HG03060 (cell line): ENCODE measurements at regions not wholly inside any gene's neighbourhood (a gene's known extent, or its start where the extent isn't known, plus 50 kb on each side); places are given as distances from the start of the nearest gene placed in this dataset.

ENCODE experiments used
- ATAC-seq: cut with Tn5 transposase; IDR thresholded peaks from one replicate; pipeline ENCODE4 v1.9.1; 2021; ENCODE audit warnings: low read depth, moderate number of reproducible peaks; ENCODE audit not compliant: unreplicated experiment

DNA sequence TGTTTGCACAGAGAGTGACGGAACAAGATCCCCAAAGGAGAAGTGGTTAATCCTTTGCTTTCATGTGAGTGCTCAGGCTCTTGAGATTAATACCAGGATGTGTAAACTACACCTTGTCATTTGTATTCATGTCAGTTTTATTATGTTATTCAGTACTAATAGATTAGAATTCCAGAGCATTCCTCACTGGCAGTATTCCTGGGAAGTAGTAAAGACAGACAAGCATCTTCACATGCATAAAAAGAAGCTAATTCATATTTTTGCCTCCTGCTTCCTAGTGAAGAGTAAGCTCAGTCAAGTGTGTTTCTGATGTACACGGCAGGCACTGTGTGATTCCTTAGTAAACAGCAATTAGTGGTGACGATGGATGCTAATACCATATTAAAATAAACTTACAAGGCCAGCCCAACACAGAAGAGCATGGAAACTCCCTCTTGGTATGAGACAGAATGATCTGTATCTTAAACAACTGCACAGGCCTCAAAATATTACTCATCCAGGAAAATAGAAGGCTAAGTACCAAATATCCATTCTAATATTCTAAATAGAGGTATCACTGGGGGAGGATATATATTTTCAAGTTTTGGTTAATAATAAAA, 336.8 kb upstream of the MCTP2 start:
- ATAC-seq = no peak

DNA sequence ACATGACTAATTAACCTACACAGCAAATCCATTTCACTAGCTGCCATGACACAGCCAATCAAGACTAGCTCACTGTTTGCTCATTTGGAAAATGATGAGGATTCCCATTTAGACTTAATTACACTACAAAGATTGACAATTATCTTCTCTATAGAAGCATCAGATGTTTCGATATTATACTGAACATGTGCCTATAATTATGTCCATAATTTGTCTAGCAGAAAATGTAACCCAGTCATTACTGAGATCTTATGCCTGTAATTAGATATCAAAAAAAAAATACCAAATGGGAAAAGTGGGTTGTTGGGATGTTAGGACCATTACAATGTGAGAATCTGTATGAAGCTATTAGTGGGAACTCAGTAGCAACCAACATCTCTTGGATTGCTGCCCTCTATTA, 344.2 kb upstream of the MCTP2 start:
- no peak for ATAC-seq

- no peak for ATAC-seq
Observed at GRCh38 chr15:93882779-93883178, 348.6 kb upstream of the MCTP2 start.

- no peak for ATAC-seq
Observed at GRCh38 chr15:93882141-93882540, 349.2 kb upstream of the MCTP2 start.

DNA sequence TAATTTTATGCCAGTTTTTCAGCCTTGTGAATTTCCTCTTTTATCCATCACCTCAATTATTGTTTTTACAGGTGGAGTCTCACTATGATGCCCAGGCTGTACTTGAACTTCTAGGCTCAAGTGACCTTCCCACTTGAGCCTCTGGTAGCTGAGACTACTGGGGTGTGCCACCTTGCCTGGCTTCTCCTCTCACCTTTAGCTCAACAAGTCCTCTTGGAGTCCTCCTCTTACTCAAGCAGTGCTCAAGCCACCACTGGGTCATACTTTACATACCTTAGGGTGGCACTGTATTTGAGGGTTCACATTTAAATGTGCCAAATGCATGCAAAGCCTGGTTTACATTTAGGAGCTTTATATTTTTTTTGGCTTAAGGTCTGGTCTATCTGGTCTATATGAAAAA, 350.1 kb upstream of the MCTP2 start:
- no peak for ATAC-seq

DNA sequence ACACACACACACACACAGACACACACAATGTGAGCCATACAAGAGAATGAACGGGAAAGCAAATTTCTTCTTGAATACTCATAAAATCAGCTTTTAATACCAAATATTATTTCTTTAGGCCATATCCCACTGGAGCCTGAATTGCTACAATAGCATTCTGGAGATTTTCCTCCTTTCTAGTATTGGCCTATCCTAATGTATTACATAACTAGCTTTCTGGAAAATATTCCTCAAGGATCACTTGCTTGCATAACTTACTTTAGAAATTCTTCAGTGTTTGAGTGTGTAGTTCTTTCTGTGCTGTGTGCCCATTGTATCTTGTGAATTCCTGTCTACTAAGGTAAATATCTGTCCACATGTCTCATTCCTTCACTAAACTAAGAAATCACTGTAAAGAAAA, 351.0 kb upstream of the MCTP2 start:
- no peak for ATAC-seq

DNA sequence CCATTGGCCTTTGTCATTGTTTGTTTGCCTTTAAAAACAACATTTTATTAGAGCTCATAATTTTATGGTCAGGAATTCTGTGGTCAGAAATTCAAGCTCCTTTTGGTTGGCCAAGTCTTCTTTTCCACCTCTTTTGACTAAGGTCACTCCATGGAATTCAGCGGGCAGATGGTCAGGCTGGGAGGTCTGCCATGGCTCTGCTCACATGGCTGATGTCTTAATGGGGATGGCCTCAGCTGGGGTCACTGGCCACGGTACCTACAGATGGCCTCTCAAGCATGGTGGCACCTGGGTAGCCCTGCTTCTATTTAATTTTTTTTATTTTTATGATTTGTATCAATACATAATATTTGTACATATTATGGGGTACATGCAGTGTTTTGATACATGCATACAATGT, 360.8 kb upstream of the MCTP2 start:
- ATAC-seq = no peak

DNA sequence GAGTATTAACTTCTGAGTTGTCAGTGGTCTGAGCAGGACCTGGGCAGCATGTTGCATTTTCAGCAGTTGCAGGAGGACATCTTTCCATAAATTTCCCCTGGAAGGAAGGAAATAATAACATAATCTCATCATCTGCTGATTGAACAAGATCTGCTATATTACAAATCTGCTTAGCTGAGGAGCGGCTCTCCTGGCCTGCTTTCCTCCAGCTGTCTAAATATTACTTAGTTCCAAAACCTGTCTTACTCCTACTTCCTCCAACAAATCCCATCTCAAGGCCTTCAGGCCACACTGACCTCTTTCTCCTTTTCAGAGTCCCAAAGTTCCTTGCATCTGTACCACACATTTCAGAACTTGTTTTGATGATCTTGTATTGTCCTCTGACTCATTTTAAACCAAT, 364.4 kb upstream of the MCTP2 start:
- ATAC-seq = no peak

- no peak for ATAC-seq
Observed at GRCh38 chr15:93866476-93866875, 364.9 kb upstream of the MCTP2 start.

DNA sequence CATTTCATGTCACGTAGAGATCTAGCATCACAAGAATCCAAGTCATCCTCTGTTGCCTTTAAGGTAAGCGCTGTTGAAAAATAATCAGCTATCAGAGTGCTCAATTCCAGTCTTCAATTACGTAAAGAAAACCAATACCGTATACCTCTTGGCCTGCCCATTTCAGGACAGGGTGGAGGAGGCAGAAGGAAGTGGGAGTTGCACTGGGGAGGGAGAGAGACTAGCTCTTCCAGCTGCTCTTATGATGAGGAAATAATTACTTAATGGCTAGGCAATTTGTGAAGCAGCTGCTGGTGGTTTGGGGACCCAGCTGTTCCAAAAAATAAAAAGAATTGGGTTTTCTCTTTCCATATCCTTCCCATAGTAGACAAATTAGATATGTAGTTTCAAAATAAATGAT, 365.8 kb upstream of the MCTP2 start:
- no peak for ATAC-seq

GRCh38 chr15:93862791-93863190, 368.6 kb upstream of the MCTP2 start:
- ATAC-seq = no peak

GRCh38 chr15:93861956-93862741, 369.2 kb upstream of the MCTP2 start:
- no peak for ATAC-seq

DNA sequence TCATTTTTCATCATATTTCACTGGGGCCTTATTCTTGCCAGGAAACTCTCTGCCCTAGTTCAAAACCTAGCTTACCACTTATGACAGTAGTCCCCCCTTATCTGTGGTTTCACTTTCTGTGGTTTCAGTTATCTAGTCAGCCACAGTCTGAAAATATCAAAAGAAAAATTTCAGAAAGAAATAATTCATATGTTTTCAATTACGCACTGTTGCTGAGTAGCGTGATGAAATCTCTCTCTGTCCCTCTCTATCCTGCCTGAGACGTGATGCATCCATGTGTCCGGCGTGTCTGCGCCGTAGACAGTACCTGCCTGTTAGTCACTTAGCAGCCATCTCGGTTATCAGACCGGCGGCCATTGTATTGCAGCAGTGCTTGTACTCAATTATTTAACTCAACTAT, 369.9 kb upstream of the MCTP2 start:
- ATAC-seq = no peak

- ATAC-seq = no peak
Observed at GRCh38 chr15:93860701-93861100, 370.7 kb upstream of the MCTP2 start.

DNA sequence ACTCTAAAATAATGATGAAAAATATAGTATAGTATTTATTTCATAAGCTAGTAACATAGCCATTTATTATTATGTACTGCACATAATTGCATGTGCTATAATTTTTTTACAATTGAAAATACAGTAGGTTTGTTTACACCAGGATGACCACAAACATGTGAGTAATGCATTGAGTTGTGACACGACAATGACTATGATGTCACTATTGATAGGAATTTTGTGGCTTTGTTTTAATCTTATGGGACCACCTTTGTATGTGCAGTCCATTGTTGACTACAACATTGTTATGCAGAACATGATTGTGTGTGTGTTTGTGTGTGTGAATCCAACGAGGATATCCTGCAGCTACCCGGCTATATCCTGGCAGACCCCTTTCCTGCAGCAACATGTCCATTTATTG, 372.2 kb upstream of the MCTP2 start:
- ATAC-seq = no peak

DNA sequence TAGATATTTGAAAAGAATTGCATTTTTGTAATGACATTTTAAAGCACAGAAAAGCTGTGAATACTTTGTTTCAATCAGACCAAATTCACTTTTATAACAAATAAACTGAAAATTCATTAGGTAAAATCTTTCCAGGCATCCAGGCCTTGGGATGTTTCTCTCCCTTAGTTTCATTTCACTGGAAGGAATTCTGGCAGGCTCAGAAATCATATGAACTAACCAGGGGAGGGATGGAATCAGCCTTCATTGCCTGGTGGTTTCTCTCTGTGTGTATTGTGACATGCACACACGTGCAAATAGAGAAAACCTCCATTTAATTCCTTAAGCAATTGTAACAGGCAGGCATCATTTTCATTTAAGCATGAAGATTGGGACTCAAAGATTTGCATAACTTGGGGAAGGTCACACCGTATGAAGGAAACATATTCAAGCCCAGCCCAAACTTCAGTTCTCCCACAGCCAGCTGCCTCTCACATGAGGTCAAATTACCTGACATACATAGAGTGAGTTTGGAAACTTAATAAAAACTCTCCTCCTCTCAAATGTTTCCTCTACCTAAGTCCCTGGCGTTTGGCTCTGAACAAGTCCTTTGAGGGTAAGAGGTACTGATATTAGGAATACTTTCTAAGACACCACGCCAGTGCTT, 376.1 kb upstream of the MCTP2 start:
- ATAC-seq = no peak

GRCh38 chr15:93854088-93854487, 377.3 kb upstream of the MCTP2 start:
- ATAC-seq = no peak

DNA sequence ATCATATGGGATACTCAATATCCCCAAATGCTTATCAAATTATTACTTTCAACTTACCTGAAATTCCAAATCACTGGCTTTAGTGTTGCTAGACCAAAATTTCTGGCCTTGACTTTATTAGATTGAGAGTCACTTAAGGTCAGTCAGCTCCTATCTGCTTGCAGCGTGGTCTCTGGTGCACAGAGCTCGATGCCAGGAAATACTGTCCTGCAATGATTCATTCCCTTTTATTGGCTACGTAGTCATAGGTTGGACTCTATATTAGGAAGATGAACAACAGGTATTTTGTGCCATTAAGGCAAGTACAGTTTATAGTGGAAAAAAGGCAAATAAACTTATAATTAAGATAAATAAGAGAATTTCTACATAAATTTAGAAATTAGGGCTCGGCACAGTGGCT, 378.6 kb upstream of the MCTP2 start:
- no peak for ATAC-seq

DNA sequence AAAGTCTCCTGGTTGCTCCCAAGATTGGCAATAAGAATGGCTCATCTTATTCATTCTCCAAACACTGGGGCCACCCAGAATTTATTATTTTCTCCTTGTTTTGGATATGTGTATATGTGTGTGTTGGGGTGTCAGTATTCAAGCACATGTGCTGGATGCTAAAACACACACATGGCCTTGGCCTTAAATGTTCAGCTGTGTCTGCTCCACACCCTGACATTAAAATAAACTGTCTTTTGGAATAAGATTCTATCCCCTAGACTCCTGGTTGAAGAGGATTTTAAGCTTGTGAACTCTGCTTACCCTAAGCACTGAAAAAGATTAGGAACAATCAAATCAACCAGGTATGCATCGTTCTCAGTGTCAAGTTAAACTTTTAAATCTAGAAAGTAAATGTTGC, 382.9 kb upstream of the MCTP2 start:
- no peak for ATAC-seq

DNA sequence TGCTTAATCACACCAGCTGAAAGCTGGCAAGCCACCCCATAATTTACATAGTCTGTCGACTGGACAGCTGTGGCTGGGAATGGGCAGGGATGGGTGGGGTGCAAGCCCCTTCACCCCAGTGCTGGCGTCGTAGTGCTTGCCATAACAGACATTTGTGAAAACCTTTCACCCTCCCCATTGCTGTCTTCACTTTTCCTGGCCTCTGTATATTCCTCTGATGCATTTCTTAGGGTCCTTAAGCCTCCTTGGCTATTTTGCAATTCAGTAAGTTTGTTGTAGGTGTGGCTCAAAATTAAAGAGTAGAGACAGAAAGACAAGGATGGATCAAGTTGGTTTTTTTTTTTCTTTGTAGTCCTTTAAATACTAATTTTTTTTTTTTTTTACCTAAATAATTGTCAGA, 383.3 kb upstream of the MCTP2 start:
- no peak for ATAC-seq

GRCh38 chr15:93846148-93846547, 385.2 kb upstream of the MCTP2 start:
- no peak for ATAC-seq

DNA sequence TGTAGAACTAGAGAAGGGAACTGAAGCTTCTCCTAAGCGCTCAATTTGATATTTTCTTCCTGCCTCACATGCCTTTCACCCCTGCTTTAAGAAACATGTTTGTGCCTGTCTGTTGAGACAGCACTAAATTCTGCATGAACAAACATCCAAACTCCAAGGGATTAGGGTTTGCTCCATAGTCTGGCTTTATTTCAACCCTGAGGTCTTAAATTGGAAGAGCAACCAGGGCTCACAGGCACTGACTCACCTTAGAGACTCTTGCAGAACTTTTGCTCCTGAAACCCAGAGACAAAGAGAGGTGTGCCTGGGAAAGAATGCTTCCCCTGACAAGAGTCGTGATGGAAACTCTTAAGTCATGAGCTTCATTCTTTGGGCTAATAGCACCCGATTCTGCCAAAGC, 393.9 kb upstream of the MCTP2 start:
- no peak for ATAC-seq
